ENCODE measurements at regions not wholly inside any gene's neighbourhood (a gene's known extent, or its start where the extent isn't known, plus 50 kb on each side); places are given as distances from the start of the nearest gene placed in this dataset.

DNA sequence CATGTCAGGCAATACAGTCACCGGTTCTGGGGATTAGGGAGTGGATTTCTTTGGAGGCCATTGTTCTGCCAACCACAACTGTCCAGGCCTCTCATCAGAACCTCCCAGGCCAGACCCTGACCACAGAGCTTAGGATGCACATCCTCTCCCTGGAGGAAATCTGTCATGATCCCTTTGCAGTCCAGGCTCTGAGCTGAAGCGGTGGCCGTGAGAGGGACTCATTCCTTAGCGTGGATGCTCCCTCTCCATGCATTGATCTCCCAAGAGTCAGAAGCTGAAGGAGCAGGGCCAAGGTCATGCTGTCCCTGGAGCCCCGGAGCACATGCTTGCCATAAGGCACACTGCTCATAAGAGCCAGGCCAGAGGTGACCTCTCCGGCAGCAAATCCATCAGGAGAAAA lies 181.4 kb downstream of the COPRS start:
- TF ChIP-seq, protein P1, sequence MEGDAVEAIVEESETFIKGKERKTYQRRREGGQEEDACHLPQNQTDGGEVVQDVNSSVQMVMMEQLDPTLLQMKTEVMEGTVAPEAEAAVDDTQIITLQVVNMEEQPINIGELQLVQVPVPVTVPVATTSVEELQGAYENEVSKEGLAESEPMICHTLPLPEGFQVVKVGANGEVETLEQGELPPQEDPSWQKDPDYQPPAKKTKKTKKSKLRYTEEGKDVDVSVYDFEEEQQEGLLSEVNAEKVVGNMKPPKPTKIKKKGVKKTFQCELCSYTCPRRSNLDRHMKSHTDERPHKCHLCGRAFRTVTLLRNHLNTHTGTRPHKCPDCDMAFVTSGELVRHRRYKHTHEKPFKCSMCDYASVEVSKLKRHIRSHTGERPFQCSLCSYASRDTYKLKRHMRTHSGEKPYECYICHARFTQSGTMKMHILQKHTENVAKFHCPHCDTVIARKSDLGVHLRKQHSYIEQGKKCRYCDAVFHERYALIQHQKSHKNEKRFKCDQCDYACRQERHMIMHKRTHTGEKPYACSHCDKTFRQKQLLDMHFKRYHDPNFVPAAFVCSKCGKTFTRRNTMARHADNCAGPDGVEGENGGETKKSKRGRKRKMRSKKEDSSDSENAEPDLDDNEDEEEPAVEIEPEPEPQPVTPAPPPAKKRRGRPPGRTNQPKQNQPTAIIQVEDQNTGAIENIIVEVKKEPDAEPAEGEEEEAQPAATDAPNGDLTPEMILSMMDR (IDR thresholded peaks at IDR 0.05; ENCODE audit: poor library complexity) = no peak
- TF ChIP-seq EZH2 (IDR thresholded peaks at IDR 0.05; ENCODE audit: borderline replicate concordance) (no peak), EZH2phosphoT487 (IDR thresholded peaks at IDR 0.05; ENCODE audit: low read depth, severe bottlenecking, unreplicated experiment) (no peak)

Measured in hepatocyte (in vitro differentiated cells).